Gastroesophageal sphincter (tissue), 4 donors: ENCODE measurements at regions not wholly inside any gene's neighbourhood (a gene's known extent, or its start where the extent isn't known, plus 50 kb on each side); places are given as distances from the start of the nearest gene placed in this dataset.

Source experiments
- ATAC-seq: fragments of 150-250 bp; one replicate; pipeline ENCODE4 v1.9.1; 2016; ENCODE audit warnings: mild to moderate bottlenecking, moderate library complexity
- H3K27ac ChIP-seq, 4 donors: fragments of 200-600 bp; sonication (generic) in 3 of 4; 1 replicate in 3 of 4; 2 replicates in 1 of 4; pipeline ENCODE4 v1.5.1; 2016 to 2019
- H3K27me3 ChIP-seq: fragments of 200-600 bp; sonication (generic); one replicate; pipeline ENCODE4 v1.5.1; 2019
- H3K36me3 ChIP-seq, 2 donors: fragments of 200-600 bp; sonication (generic); one replicate each; pipeline ENCODE4 v1.5.1; 2019; ENCODE audit warnings: control low read depth in 1 of 2
- H3K4me1 ChIP-seq, 3 donors: fragments of 200-600 bp; sonication (generic); 1 replicate in 2 of 3; 2 replicates in 1 of 3; pipeline ENCODE4 v1.5.1; 2016 to 2019; ENCODE audit warnings: control low read depth in 2 of 3
- H3K4me3 ChIP-seq, 2 donors: fragments of 200-600 bp; sonication (generic); one replicate each; pipeline ENCODE4 v1.5.1; 2019; ENCODE audit warnings: mild to moderate bottlenecking in 1 of 2, moderate library complexity in 1 of 2
- H3K9me3 ChIP-seq, 3 donors: fragments of 200-600 bp; sonication (generic); one replicate each; pipeline ENCODE4 v1.5.1; 2017 to 2019; ENCODE audit warnings: control low read depth in 2 of 3
- EP300 ChIP-seq: sonication (generic); formaldehyde crosslinking; IDR thresholded peaks from one replicate; pipeline ENCODE4 v1.6.1; 2017; ENCODE audit warnings: antibody characterized with exemption, mild to moderate bottlenecking
- POLR2A ChIP-seq, 2 donors: fragments of 450-650 bp; IDR thresholded peaks; one replicate each; pipeline ENCODE4 v1.6.1; 2017; ENCODE audit warnings: antibody characterized with exemption in 2 of 2, mild to moderate bottlenecking in 2 of 2, moderate library complexity in 1 of 2
- POLR2AphosphoS5 ChIP-seq: sonication (generic); formaldehyde crosslinking; IDR thresholded peaks from one replicate; pipeline ENCODE4 v1.6.1; 2017; ENCODE audit warnings: antibody characterized with exemption
- WGBS, 2 donors: methylation state at CpG; one replicate each; pipeline ENCODE4 v1.1.5; 2018; ENCODE audit warnings: low coverage in 1 of 2; 5-methylcytosine and 5-hydroxymethylcytosine counted together
- TF ChIP-seq, protein P1 (sequence below), 4 experiments: fragments of 200-600 bp in 2 of 4; fragments of 450-650 bp in 2 of 4; sonication (generic) in 1 of 4; IDR thresholded peaks; one replicate each; pipeline ENCODE4 v1.5.1; 2017 to 2019; ENCODE audit warnings: antibody characterized with exemption in 4 of 4, mild to moderate bottlenecking in 2 of 4, moderate library complexity in 2 of 4

DNA sequence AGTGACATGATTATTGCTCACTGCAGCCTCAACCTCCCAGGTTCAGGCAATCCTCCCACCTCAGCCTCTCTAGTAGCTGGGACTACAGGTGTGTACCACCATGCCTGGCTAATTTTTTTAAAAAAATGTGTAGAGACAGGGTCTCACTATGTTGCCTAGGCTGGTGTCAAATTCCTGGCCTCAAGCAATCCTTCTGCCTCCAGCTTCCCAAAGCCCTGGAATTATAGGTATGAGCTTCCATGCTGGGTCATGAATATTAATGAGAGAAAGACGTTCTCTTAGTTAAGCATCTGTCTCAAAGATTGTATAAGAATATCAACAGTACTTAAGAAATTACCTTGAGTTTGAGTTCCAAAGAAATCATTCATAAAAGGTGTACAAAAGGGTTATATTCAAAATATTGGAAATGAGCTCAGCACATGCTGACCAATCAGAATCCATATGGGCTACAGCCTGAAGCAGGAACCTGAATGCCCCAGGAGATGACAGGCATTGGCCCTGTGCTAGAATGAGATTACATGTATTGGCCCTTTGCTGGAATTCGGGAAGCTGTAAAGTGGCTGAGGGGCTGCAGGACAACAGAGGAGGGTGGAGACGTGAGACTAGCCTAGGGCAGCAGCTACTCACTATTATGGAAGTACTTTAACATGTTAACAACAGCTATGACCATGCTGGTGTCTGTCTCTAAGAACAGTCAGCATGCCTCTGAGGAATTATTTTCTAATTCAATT lies 157.0 kb upstream of the CPNE8 start:
- H3K27ac ChIP-seq: no peak overlapping the region
- 42 to 63% methylated on average over 2 to 3 of the region's 3 CpGs for WGBS, 2 donors
- H3K36me3 ChIP-seq: no peaks in the 10 kb centered on the region
- H3K27me3 ChIP-seq: no peaks in the 10 kb centered on the region
- H3K4me1 ChIP-seq: no peaks in the 10 kb centered on the region
- TF ChIP-seq, protein P1, sequence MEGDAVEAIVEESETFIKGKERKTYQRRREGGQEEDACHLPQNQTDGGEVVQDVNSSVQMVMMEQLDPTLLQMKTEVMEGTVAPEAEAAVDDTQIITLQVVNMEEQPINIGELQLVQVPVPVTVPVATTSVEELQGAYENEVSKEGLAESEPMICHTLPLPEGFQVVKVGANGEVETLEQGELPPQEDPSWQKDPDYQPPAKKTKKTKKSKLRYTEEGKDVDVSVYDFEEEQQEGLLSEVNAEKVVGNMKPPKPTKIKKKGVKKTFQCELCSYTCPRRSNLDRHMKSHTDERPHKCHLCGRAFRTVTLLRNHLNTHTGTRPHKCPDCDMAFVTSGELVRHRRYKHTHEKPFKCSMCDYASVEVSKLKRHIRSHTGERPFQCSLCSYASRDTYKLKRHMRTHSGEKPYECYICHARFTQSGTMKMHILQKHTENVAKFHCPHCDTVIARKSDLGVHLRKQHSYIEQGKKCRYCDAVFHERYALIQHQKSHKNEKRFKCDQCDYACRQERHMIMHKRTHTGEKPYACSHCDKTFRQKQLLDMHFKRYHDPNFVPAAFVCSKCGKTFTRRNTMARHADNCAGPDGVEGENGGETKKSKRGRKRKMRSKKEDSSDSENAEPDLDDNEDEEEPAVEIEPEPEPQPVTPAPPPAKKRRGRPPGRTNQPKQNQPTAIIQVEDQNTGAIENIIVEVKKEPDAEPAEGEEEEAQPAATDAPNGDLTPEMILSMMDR (IDR thresholded peaks at IDR 0.05): no peak
- TF ChIP-seq POLR2A (IDR thresholded peaks at IDR 0.05) (no peak), POLR2AphosphoS5 (no peak), EP300 (no peak)
- ATAC-seq: no peak
- H3K9me3 ChIP-seq: peaks cover 0 to 3% (median 0%) of the 10 kb centered on the region in 3 donors
- no peak overlapping the region for H3K4me3 ChIP-seq

DNA sequence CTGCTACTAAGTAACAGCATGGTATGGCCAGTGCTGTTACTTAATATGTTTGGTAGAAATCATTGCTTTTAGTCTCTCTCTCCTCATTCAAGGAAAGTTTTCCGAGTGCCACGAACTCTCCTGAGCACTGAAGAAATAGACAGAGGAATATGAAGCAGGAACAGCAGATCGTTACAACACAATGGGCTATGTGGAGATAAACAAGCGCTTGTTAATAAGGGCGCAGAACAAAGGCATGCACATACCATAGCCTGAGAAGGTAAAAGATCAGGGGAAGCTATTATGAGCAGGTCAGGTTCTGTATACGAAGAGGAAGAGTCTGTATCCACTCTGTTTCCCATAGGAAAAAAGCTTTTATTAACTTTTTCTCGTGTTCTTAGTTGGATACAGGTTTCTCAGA lies 156.2 kb upstream of the CPNE8 start:
- TF ChIP-seq EP300 (no peak), POLR2A (IDR thresholded peaks at IDR 0.05) (no peak), POLR2AphosphoS5 (no peak)
- TF ChIP-seq, protein P1 (IDR thresholded peaks at IDR 0.05): no peak
- Histone ChIP-seq H3K4me3 (no peak overlapping the region), H3K27ac (no peak overlapping the region), H3K4me1 (no peaks in the 10 kb centered on the region), H3K9me3 (peaks cover 0 to 3% (median 0%) of the 10 kb centered on the region in 3 donors), H3K27me3 (no peaks in the 10 kb centered on the region), H3K36me3 (no peaks in the 10 kb centered on the region)
- 70 to 78% methylated on average over 5 to 6 of the region's 7 CpGs for whole genome bisulfite sequencing, 2 donors
- no peak for ATAC-seq

DNA sequence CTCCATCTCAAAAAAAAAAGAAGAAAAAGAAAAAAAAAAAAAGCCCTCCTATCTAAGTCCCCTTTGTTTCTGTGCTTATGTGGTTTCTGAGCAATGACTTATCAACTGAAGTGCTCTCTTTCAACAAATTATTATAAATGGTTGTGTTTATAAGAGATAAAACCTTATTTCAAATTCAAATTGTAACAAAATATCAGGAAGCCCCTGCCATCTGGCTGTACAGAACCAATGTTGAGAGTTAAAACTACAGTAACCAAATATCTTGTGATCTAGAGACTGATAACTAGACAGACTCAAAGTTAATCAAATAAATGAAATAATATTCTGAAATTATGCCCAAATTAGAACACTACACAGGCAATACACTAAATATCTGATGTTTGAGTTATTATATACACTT lies 143.0 kb upstream of the CPNE8 start:
- Histone ChIP-seq H3K27me3 (no peaks in the 10 kb centered on the region), H3K9me3 (no peaks in the 10 kb centered on the region), H3K4me1 (no peaks in the 10 kb centered on the region), H3K27ac (no peak overlapping the region), H3K36me3 (no peaks in the 10 kb centered on the region), H3K4me3 (no peak overlapping the region)
- no peak for TF ChIP-seq POLR2A (IDR thresholded peaks at IDR 0.05)
- no peak for TF ChIP-seq POLR2AphosphoS5
- TF ChIP-seq, protein P1 (IDR thresholded peaks at IDR 0.05): no peak
- no peak for TF ChIP-seq EP300
- ATAC-seq: no peak

DNA sequence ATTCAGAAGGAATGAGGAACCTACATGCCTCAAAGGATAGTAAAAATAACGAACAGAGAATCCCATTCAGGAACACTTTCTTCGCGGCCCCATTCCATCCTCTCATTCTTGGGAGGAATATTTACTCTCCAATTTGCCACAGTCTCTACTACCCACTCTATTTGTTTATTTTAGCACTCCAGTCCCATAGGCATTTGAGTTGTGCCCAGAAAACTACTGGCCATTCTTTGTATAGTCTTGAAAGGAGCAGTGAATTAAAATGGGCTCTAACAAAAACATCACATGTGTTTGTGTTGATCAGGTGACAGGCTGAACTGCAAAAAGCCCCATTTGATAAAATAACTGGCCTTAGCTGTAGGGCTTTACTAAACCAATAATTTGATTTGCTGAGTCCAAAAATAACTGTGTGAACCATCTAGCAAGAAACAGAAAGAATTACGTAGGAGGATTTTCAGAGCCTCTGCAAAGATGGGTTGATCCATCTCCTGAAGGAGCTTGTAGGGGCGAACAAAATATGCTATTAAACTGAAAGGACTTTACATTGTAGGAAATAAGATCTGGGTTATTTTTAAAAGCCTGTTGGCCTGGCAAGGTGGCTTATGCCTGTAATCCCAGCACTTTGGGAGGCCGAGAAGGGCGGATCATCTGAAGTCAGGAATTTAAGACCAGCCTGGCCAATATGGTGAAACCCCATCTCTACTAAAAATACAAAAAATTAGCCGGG lies 142.3 kb upstream of the CPNE8 start:
- Histone ChIP-seq H3K4me1 (no peaks in the 10 kb centered on the region), H3K27me3 (no peaks in the 10 kb centered on the region), H3K4me3 (no peak overlapping the region), H3K27ac (no peak overlapping the region), H3K36me3 (no peaks in the 10 kb centered on the region), H3K9me3 (no peaks in the 10 kb centered on the region)
- TF ChIP-seq EP300: no peak
- WGBS, 2 donors: 91 to 95% methylated on average over 7 of the region's 8 CpGs
- ATAC-seq: no peak

DNA sequence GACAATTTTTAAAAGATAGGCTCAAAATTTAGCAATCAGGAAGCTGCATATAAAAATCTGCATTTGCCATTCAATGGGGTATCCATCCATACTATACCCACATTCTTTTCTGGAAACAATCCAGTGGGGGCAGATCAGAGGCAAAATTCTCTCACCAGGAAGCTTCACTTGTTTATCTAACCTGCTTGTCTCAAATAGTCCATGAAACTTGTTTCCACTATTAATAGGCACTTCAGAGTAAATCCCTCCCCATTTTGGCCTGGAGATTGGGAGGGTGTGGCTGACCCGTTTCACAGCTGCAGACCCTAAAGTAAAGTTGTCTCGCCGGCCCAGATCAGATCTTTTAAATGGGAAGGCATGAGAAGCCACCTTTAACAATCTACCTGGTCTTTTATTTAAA lies 139.4 kb upstream of the CPNE8 start:
- Histone ChIP-seq H3K27ac (no peak overlapping the region), H3K36me3 (no peaks in the 10 kb centered on the region), H3K9me3 (no peaks in the 10 kb centered on the region), H3K27me3 (no peaks in the 10 kb centered on the region), H3K4me1 (no peaks in the 10 kb centered on the region), H3K4me3 (no peak overlapping the region)
- no peak for TF ChIP-seq POLR2AphosphoS5
- no peak for ATAC-seq
- 53 to 60% methylated on average over 3 of the region's 3 CpGs for WGBS, 2 donors

DNA sequence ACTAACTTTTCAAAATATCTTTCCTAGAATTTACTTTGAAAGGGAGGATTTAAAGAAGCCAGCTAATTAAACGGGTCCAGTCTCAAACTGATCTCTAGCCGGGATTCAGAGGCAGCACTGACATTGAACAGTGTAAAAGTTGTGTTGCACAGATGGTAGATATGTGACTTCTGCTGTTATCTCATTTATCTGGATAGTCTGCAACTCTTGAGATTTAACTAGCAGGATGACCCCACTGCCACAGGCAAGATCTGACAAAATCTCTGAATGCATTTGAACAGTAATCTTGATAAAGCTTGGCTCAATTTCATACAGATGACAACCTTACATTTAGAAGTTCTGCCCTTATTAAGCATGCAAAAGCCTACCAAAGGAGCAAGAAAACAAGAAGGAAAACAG lies 138.0 kb upstream of the CPNE8 start:
- WGBS, 2 donors: 27 to 45% methylated on average over 2 of the region's 2 CpGs
- no peaks in the 10 kb centered on the region for H3K9me3 ChIP-seq
- TF ChIP-seq POLR2A (IDR thresholded peaks at IDR 0.05): no peak
- no peak for TF ChIP-seq EP300
- TF ChIP-seq, protein P1 (IDR thresholded peaks at IDR 0.05): no peak
- no peak for TF ChIP-seq POLR2AphosphoS5
- no peak overlapping the region for H3K4me3 ChIP-seq
- no peak for ATAC-seq
- H3K27ac ChIP-seq: no peak overlapping the region
- no peaks in the 10 kb centered on the region for H3K4me1 ChIP-seq
- no peaks in the 10 kb centered on the region for H3K27me3 ChIP-seq
- no peaks in the 10 kb centered on the region for H3K36me3 ChIP-seq
